Fibroblast of the aortic adventitia (primary cell): ENCODE measurements at regions not wholly inside any gene's neighbourhood (a gene's known extent, or its start where the extent isn't known, plus 50 kb on each side); places are given as distances from the start of the nearest gene placed in this dataset.

Source experiments
- DNase-seq: peaks from one replicate; pipeline ENCODE4 v3.0.0-alpha.2; 2010; ENCODE audit warnings: low read depth
- H3K4me3 ChIP-seq: 2 replicates; pipeline ENCODE4 v1.5.1; 2011; ENCODE audit warnings: low read depth, mild to moderate bottlenecking, control low read depth, low read length, moderate library complexity
- CTCF ChIP-seq: IDR thresholded peaks from 2 replicates; pipeline ENCODE4 v1.5.1; 2011; ENCODE audit warnings: mild to moderate bottlenecking, low read length, control low read depth, inconsistent platforms; ENCODE audit not compliant: insufficient read depth

GRCh38 chr7:125484755-125485154 lies 555.1 kb upstream of the POT1 start:
- no peak for TF ChIP-seq CTCF
- no peak overlapping the region for H3K4me3 ChIP-seq
- no peak for DNase-seq

GRCh38 chr7:125481323-125481722 lies 551.7 kb upstream of the POT1 start:
- no peak for DNase-seq
- no peak for TF ChIP-seq CTCF
- H3K4me3 ChIP-seq = no peak overlapping the region

DNA sequence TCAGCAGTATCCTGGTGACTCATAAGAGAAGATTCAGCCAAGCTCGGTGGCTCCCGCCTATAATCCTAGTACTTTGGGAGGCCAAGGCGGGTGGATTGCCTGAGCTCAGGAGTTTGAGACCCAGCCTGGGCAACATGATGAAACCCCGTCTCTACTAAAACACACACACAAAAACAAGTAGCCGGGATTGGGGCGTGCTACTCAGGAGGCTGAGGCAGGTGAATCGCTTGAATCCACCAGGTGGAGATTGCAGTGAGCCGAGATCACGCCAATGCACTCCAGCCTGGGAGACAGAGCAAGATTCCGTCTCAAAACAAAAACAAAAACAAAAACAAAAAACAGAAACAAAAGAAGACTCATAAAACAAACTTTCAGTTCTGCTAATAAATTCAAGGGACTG lies 551.1 kb upstream of the POT1 start:
- H3K4me3 ChIP-seq = no peak overlapping the region
- DNase-seq = no peak
- TF ChIP-seq CTCF = no peak

GRCh38 chr7:125468855-125469174 lies 539.2 kb upstream of the POT1 start:
- no peak for DNase-seq
- H3K4me3 ChIP-seq = no peak overlapping the region

GRCh38 chr7:125467996-125468854 lies 538.6 kb upstream of the POT1 start:
- DNase-seq = no peak
- H3K4me3 ChIP-seq = no peak overlapping the region
- no peak for TF ChIP-seq CTCF

More at GRCh38 chr7:125468855-125469174, 539.2 kb upstream of the POT1 start:
- no peak for TF ChIP-seq CTCF

GRCh38 chr7:125465527-125465926 lies 535.9 kb upstream of the POT1 start:
- no peak for DNase-seq
- H3K4me3 ChIP-seq = no peak overlapping the region
- no peak for TF ChIP-seq CTCF

DNA sequence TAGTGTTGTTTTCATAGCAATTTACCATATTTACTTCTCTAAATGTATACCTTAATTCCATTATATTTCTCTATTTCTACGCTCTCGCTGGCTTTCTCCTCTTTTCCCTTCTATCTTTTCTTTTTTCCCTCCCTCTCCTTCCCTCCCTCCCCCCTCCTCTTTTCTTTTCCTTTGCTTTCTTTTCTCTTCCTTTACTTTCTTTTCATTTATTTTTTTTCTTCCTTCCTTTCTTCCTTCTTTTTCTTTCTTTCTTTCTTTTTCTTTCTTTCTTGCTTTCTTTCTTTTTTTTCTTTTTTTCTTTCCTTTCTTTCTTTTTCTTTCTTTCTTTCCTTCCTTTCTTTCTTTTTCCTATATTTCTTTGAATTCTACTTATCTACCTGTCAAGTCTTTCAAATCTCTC lies 533.0 kb upstream of the POT1 start:
- H3K4me3 ChIP-seq = no peak overlapping the region
- no peak for DNase-seq
- no peak for TF ChIP-seq CTCF
